Fibroblast of villous mesenchyme (primary cell): ENCODE measurements at regions not wholly inside any gene's neighbourhood (a gene's known extent, or its start where the extent isn't known, plus 50 kb on each side); places are given as distances from the start of the nearest gene placed in this dataset.

Experiments
- DNase-seq: peaks from one replicate; pipeline ENCODE4 v3.0.0-alpha.2; 2010; ENCODE audit warnings: low read depth
- H3K4me3 ChIP-seq: 2 replicates; pipeline ENCODE4 v1.5.1; 2011; ENCODE audit warnings: low read depth, mild to moderate bottlenecking, low read length
- CTCF ChIP-seq: IDR thresholded peaks from 2 replicates; pipeline ENCODE4 v1.5.1; 2012; ENCODE audit warnings: low read depth, mild to moderate bottlenecking, low read length; ENCODE audit not compliant: insufficient read depth

GRCh38 chr5:167820101-167820990 lies 471.1 kb upstream of the WWC1 start:
- TF ChIP-seq CTCF, result no peak

GRCh38 chr5:167821151-167821550 lies 470.3 kb upstream of the WWC1 start:
- no peak for DNase-seq
- TF ChIP-seq CTCF, result no peak
- H3K4me3 ChIP-seq, result no peak overlapping the region

More at GRCh38 chr5:167820101-167820990, 471.1 kb upstream of the WWC1 start:
- no peak for DNase-seq
- no peak overlapping the region for H3K4me3 ChIP-seq

- no peak for TF ChIP-seq CTCF
- no peak overlapping the region for H3K4me3 ChIP-seq
- DNase-seq, result no peak
Measured at GRCh38 chr5:167821669-167822068, 469.8 kb upstream of the WWC1 start.

GRCh38 chr5:167822241-167822640 lies 469.2 kb upstream of the WWC1 start:
- no peak overlapping the region for H3K4me3 ChIP-seq
- no peak for DNase-seq
- TF ChIP-seq CTCF, result no peak

- H3K4me3 ChIP-seq, result no peak overlapping the region
- no peak for DNase-seq
- TF ChIP-seq CTCF, result no peak
Measured at GRCh38 chr5:167823405-167823804, 468.0 kb upstream of the WWC1 start.

- DNase-seq, result no peak
- no peak for TF ChIP-seq CTCF
Measured at GRCh38 chr5:167827766-167828165, 463.7 kb upstream of the WWC1 start.

More at GRCh38 chr5:167827766-167828165, 463.7 kb upstream of the WWC1 start:
- no peak overlapping the region for H3K4me3 ChIP-seq
